Transverse colon (tissue), 4 donors: ENCODE measurements at regions not wholly inside any gene's neighbourhood (a gene's known extent, or its start where the extent isn't known, plus 50 kb on each side); places are given as distances from the start of the nearest gene placed in this dataset.

Source experiments
- DNase-seq: peaks from one replicate; pipeline ENCODE4 v3.0.0-alpha.2; 2019
- H3K27ac ChIP-seq, 4 donors: fragments of 200-600 bp; sonication (generic); 2 replicates each; pipeline ENCODE4 v1.5.1; 2016 to 2018; ENCODE audit warnings: inconsistent platforms in 4 of 4
- H3K27me3 ChIP-seq: fragments of 200-600 bp; sonication (generic); 2 replicates; pipeline ENCODE4 v1.5.1; 2017; ENCODE audit warnings: inconsistent platforms
- H3K36me3 ChIP-seq, 4 donors: fragments of 200-600 bp; sonication (generic); 2 replicates each; pipeline ENCODE4 v1.5.1; 2017 to 2019; ENCODE audit warnings: inconsistent platforms in 4 of 4
- H3K4me1 ChIP-seq, 4 donors: fragments of 200-600 bp; sonication (generic); 2 replicates each; pipeline ENCODE4 v1.5.1; 2017 to 2020; ENCODE audit warnings: inconsistent platforms in 4 of 4
- H3K4me3 ChIP-seq, 4 donors: fragments of 200-600 bp; sonication (generic); 1 replicate in 1 of 4; 2 replicates in 3 of 4; pipeline versions ENCODE4 v1.5.1 to v1.6.1; 2017 to 2019; ENCODE audit warnings: inconsistent platforms in 4 of 4
- H3K9me3 ChIP-seq, 2 donors: fragments of 200-600 bp; sonication (generic); 2 replicates each; pipeline ENCODE4 v1.5.1; 2017 to 2019; ENCODE audit warnings: inconsistent platforms in 2 of 2
- CTCF ChIP-seq, 5 experiments: fragments of 200-600 bp in 3 of 5; fragments of 450-650 bp in 2 of 5; sonication (generic) in 3 of 5; IDR thresholded peaks; 1 replicate in 2 of 5; 2 replicates in 3 of 5; pipeline ENCODE4 v1.5.1; 2016 to 2017; ENCODE audit warnings: antibody characterized with exemption in 5 of 5, inconsistent platforms in 3 of 5, mild to moderate bottlenecking in 2 of 5, moderate library complexity in 1 of 5
- EP300 ChIP-seq: sonication (generic); formaldehyde crosslinking; IDR thresholded peaks from one replicate; pipeline ENCODE4 v1.6.1; 2017; ENCODE audit warnings: antibody characterized with exemption, low read depth
- POLR2A ChIP-seq: fragments of 450-650 bp; IDR thresholded peaks from one replicate; pipeline ENCODE4 v1.6.1; 2016; ENCODE audit warnings: antibody characterized with exemption, mild to moderate bottlenecking, moderate library complexity
- POLR2AphosphoS5 ChIP-seq, 3 donors: sonication (generic); formaldehyde crosslinking; IDR thresholded peaks; one replicate each; pipeline ENCODE4 v1.6.1; 2016; ENCODE audit warnings: antibody characterized with exemption in 3 of 3
- WGBS, 2 donors: methylation state at CpG; one replicate each; pipeline ENCODE4 v1.1.5; 2018; ENCODE audit warnings: low coverage in 1 of 2; 5-methylcytosine and 5-hydroxymethylcytosine counted together
- in situ Hi-C, 4 donors: fragments of 200-750 bp; cut with MboI; loops; one replicate each; pipeline versions ENCODE4 v1.15.0 to v1.15.1; 2017; ENCODE audit warnings: low sequenced_read_pairs in 3 of 4, low pct_ligation_motif_present in 1 of 4, low pct_unique_long_range_greater_than_20kb in 1 of 4
- intact Hi-C: fragments of 100-400 bp; cut with DNase I; formaldehyde crosslinking; loops from one replicate; pipeline ENCODE4 v1.15.1; 2023; ENCODE audit warnings: low total_unique reads

GRCh38 chr2:118730405-118730804 lies 117.0 kb downstream of the EN1 start:
- DNase-seq = no peak
- Histone ChIP-seq H3K4me3 (no peak overlapping the region), H3K36me3 (no peaks in the 10 kb centered on the region), H3K4me1 (no peaks in the 10 kb centered on the region), H3K27ac (no peak overlapping the region), H3K27me3 (no peaks in the 10 kb centered on the region), H3K9me3 (peaks cover 0 to 3% of the 10 kb centered on the region in 2 donors)
- WGBS, 2 donors = 60 to 65% methylated on average over 1 to 3 of the region's 3 CpGs
- TF ChIP-seq CTCF (IDR thresholded peaks at IDR 0.05) = no peak
- no peak for TF ChIP-seq POLR2AphosphoS5 (IDR thresholded peaks at IDR 0.05)
- no peak for TF ChIP-seq POLR2A
- TF ChIP-seq EP300 = no peak
- intact Hi-C loops (no loop called here), in situ Hi-C loops (no loop called here)

GRCh38 chr2:118729760-118730159 lies 117.7 kb downstream of the EN1 start:
- in situ Hi-C loops (no loop called here), intact Hi-C loops (no loop called here)
- H3K9me3 ChIP-seq = peaks cover 0 to 3% of the 10 kb centered on the region in 2 donors
- H3K4me1 ChIP-seq = no peaks in the 10 kb centered on the region
- 44 to 71% methylated on average over 1 of the region's 1 CpG for WGBS, 2 donors
- no peak overlapping the region for H3K4me3 ChIP-seq
- no peaks in the 10 kb centered on the region for H3K36me3 ChIP-seq
- no peak for DNase-seq
- TF ChIP-seq POLR2A (no peak), EP300 (no peak), CTCF (IDR thresholded peaks at IDR 0.05) (no peak), POLR2AphosphoS5 (IDR thresholded peaks at IDR 0.05) (no peak)
- no peak overlapping the region for H3K27ac ChIP-seq
- H3K27me3 ChIP-seq = no peaks in the 10 kb centered on the region

GRCh38 chr2:118728984-118729383 lies 118.5 kb downstream of the EN1 start:
- DNase-seq = no peak
- no peak for TF ChIP-seq POLR2A
- no peak for TF ChIP-seq EP300
- no peak for TF ChIP-seq CTCF (IDR thresholded peaks at IDR 0.05)
- no peak for TF ChIP-seq POLR2AphosphoS5 (IDR thresholded peaks at IDR 0.05)
- Histone ChIP-seq H3K9me3 (peaks cover 0 to 3% of the 10 kb centered on the region in 2 donors), H3K4me3 (no peak overlapping the region), H3K4me1 (no peaks in the 10 kb centered on the region), H3K27me3 (no peaks in the 10 kb centered on the region), H3K36me3 (no peaks in the 10 kb centered on the region), H3K27ac (no peak overlapping the region)
- intact Hi-C loops (no loop called here), in situ Hi-C loops (no loop called here)

GRCh38 chr2:118726821-118727220 lies 120.6 kb downstream of the EN1 start:
- in situ Hi-C loops (no loop called here), intact Hi-C loops (no loop called here)
- Histone ChIP-seq H3K36me3 (no peaks in the 10 kb centered on the region), H3K4me1 (no peaks in the 10 kb centered on the region), H3K27ac (no peak overlapping the region), H3K27me3 (no peaks in the 10 kb centered on the region), H3K4me3 (no peak overlapping the region), H3K9me3 (peaks cover 0 to 3% of the 10 kb centered on the region in 2 donors)
- no peak for DNase-seq
- TF ChIP-seq POLR2AphosphoS5 (IDR thresholded peaks at IDR 0.05) = no peak
- TF ChIP-seq POLR2A = no peak
- no peak for TF ChIP-seq EP300
- TF ChIP-seq CTCF (IDR thresholded peaks at IDR 0.05) = no peak
